IgD-negative memory B cell (primary cell): ENCODE measurements at regions not wholly inside any gene's neighbourhood (a gene's known extent, or its start where the extent isn't known, plus 50 kb on each side); places are given as distances from the start of the nearest gene placed in this dataset.

ENCODE experiments used
- H3K27ac Mint-ChIP-seq, 3 donors: one replicate each; pipeline ENCODE4 v1.8.0; 2020 to 2022; ENCODE audit warnings: mild to moderate bottlenecking in 3 of 3, mixed read lengths in 3 of 3, moderate library complexity in 1 of 3
- H3K27me3 Mint-ChIP-seq: one replicate; pipeline ENCODE4 v1.8.0; 2021; ENCODE audit warnings: mixed read lengths
- H3K36me3 Mint-ChIP-seq: one replicate; pipeline ENCODE4 v1.8.0; 2020; ENCODE audit warnings: mild to moderate bottlenecking, mixed read lengths
- H3K4me1 Mint-ChIP-seq, 3 donors: one replicate each; pipeline ENCODE4 v1.8.0; 2020 to 2022; ENCODE audit warnings: mixed read lengths in 3 of 3, mild to moderate bottlenecking in 1 of 3
- H3K4me3 Mint-ChIP-seq, 4 donors: one replicate each; pipeline ENCODE4 v1.8.0; 2020 to 2022; ENCODE audit warnings: mild to moderate bottlenecking in 4 of 4, mixed read lengths in 4 of 4, moderate library complexity in 3 of 4
- H3K9me3 Mint-ChIP-seq, 3 donors: one replicate each; pipeline ENCODE4 v1.8.0; 2020 to 2021; ENCODE audit warnings: mixed read lengths in 3 of 3, mild to moderate bottlenecking in 1 of 3

DNA sequence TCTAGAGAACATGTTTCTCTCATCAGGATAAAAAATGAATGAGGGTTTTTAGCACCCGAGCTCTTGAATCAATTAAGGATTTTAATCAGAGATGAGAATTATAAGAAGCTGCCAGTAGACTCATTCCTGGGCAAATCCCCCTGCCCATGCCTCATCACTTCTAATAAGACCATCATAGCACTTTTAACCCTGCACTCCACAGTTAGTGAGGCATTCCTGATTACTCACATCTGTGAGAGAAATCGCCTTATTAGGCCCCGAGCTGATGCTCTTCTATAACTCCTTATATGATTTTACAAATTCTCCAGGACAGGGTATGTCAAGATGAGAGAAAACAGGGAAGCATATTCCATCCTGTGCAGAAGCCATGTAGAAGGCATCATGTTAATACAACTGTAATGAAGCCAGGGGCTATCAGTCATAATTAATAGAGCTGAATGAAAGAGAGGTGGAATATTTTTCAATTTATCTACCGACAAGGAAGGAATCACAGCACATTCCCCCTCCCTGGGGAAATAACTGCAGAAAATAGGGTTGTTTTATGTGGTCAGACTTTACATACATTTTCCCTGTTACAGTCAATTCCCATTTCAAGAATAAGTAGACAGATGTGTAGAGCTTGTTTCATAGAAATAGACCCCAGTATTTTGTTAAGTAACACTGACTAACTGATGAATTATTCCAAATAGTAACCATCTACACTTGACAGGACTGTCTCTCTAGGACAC is 272.7 kb downstream of the HHIPL2 start:
- no peaks in the 10 kb centered on the region for H3K4me1 Mint-ChIP-seq
- peaks cover 0 to 2% (median 0%) of the 10 kb centered on the region in 3 donors for H3K9me3 Mint-ChIP-seq
- no peak overlapping the region for H3K4me3 Mint-ChIP-seq
- H3K27ac Mint-ChIP-seq: no peak overlapping the region
- peaks cover 5% of the 10 kb centered on the region for H3K36me3 Mint-ChIP-seq
- peaks cover 6% of the 10 kb centered on the region for H3K27me3 Mint-ChIP-seq

GRCh38 chr1:222266223-222267196 is 281.4 kb downstream of the HHIPL2 start:
- no peak overlapping the region for H3K4me3 Mint-ChIP-seq
- peaks cover 8% of the 10 kb centered on the region for H3K27me3 Mint-ChIP-seq
- H3K36me3 Mint-ChIP-seq: no peaks in the 10 kb centered on the region
- H3K4me1 Mint-ChIP-seq: peaks cover 0 to 5% (median 0%) of the 10 kb centered on the region in 3 donors
- H3K27ac Mint-ChIP-seq: no peak overlapping the region
- H3K9me3 Mint-ChIP-seq: no peaks in the 10 kb centered on the region

DNA sequence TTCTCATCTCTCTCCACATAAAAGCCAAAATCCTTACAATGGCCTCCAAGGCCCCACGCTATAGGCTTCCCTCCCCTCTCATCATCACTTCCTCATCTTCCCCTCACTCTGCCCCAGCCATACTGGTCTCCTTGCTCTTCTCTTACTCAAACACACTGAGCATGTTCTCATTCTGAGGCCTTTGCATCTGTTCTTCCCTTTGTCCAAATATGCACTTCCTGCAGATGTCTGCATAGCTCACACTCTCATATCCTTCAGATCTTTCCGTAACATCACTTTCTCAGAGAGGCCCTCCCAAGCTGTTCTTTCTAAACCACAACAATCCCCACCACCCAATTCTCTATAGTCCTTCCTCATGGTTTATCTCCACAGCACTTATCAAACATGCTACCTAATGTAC is 284.1 kb downstream of the HHIPL2 start:
- no peaks in the 10 kb centered on the region for H3K36me3 Mint-ChIP-seq
- no peak overlapping the region for H3K4me3 Mint-ChIP-seq
- no peaks in the 10 kb centered on the region for H3K9me3 Mint-ChIP-seq
- no peak overlapping the region for H3K27ac Mint-ChIP-seq
- H3K27me3 Mint-ChIP-seq: peaks cover 8% of the 10 kb centered on the region
- peaks cover 0 to 5% (median 0%) of the 10 kb centered on the region in 3 donors for H3K4me1 Mint-ChIP-seq

DNA sequence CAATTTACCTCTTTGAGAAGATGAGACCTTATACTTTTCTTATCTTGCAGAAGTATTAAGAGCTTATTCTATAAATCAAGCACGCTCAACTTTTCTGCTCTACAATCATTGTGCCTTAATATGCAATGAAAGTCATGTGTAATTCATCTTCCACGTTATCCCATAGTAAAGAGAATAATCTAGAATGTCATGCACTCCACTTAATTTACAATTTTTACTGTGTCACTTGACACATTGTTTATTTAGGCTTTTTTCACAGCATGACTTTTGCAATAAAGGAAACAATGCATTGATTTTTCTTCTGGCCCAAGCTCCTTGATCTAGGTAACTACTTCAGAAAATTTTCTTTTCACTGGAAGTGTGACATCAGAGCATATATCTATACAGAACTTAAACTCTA is 290.9 kb downstream of the HHIPL2 start:
- Mint-ChIP-seq H3K36me3 (no peaks in the 10 kb centered on the region), H3K4me3 (no peak overlapping the region), H3K4me1 (peaks cover 0 to 3% (median 0%) of the 10 kb centered on the region in 3 donors), H3K27ac (no peak overlapping the region), H3K9me3 (peaks cover 0 to 2% (median 1%) of the 10 kb centered on the region in 3 donors), H3K27me3 (peaks cover 4% of the 10 kb centered on the region)

DNA sequence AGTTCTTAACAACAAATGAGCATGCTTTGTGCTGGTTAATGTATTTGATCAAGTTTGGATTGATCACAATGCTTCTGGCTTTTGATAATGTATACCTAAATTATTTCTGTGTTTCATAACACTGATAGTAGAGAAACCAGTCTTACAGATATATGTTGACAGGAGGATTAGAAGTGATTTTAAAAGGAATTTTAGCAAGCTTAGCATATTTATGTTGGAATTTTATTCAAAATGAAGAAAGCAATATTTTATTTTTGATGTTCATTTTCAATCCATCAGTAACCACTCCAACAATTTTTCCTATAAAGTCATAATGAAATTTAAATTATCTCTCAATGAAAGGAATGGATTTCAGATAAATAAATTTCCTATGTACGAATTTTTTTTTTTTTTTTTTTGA is 291.8 kb downstream of the HHIPL2 start:
- Mint-ChIP-seq H3K4me3 (no peak overlapping the region), H3K9me3 (peaks cover 0 to 2% (median 1%) of the 10 kb centered on the region in 3 donors), H3K4me1 (peaks cover 0 to 5% (median 0%) of the 10 kb centered on the region in 3 donors), H3K36me3 (no peaks in the 10 kb centered on the region), H3K27me3 (peaks cover 4% of the 10 kb centered on the region), H3K27ac (no peak overlapping the region)

- Mint-ChIP-seq H3K4me1 (peaks cover 0 to 6% (median 0%) of the 10 kb centered on the region in 3 donors), H3K27ac (no peak overlapping the region)
These were observed 295.1 kb downstream of the HHIPL2 start for GRCh38 chr1:222252788-222253187.

GRCh38 chr1:222251847-222252246 is 296.1 kb downstream of the HHIPL2 start:
- Mint-ChIP-seq H3K9me3 (peaks cover 0 to 2% (median 1%) of the 10 kb centered on the region in 3 donors), H3K27me3 (peaks cover 5% of the 10 kb centered on the region), H3K4me3 (no peak overlapping the region), H3K4me1 (peaks cover 0 to 9% (median 0%) of the 10 kb centered on the region in 3 donors), H3K27ac (no peak overlapping the region), H3K36me3 (no peaks in the 10 kb centered on the region)

More at GRCh38 chr1:222252788-222253187, 295.1 kb downstream of the HHIPL2 start:
- Mint-ChIP-seq H3K27me3 (peaks cover 7% of the 10 kb centered on the region), H3K9me3 (peaks cover 0 to 2% (median 1%) of the 10 kb centered on the region in 3 donors), H3K36me3 (no peaks in the 10 kb centered on the region), H3K4me3 (no peak overlapping the region)

- Mint-ChIP-seq H3K4me3 (no peak overlapping the region), H3K36me3 (no peaks in the 10 kb centered on the region), H3K27me3 (peaks cover 3% of the 10 kb centered on the region), H3K4me1 (peaks cover 0 to 9% (median 0%) of the 10 kb centered on the region in 3 donors), H3K27ac (no peak overlapping the region), H3K9me3 (peaks cover 0 to 2% (median 1%) of the 10 kb centered on the region in 3 donors)
These were observed 297.5 kb downstream of the HHIPL2 start for GRCh38 chr1:222250376-222250775.

- peaks cover 0 to 9% (median 0%) of the 10 kb centered on the region in 3 donors for H3K4me1 Mint-ChIP-seq
- H3K27ac Mint-ChIP-seq: peak overlapping the region in 1 of 3 donors; percentile 87
These were observed 300.0 kb downstream of the HHIPL2 start for GRCh38 chr1:222247811-222248310.

GRCh38 chr1:222247081-222247480 is 300.8 kb downstream of the HHIPL2 start:
- Mint-ChIP-seq H3K27ac (no peak overlapping the region), H3K4me1 (peaks cover 0 to 7% (median 0%) of the 10 kb centered on the region in 3 donors)

More at GRCh38 chr1:222247811-222248310, 300.0 kb downstream of the HHIPL2 start:
- no peaks in the 10 kb centered on the region for H3K36me3 Mint-ChIP-seq
- no peak overlapping the region for H3K4me3 Mint-ChIP-seq
- peaks cover 3% of the 10 kb centered on the region for H3K27me3 Mint-ChIP-seq
- no peaks in the 10 kb centered on the region for H3K9me3 Mint-ChIP-seq

DNA sequence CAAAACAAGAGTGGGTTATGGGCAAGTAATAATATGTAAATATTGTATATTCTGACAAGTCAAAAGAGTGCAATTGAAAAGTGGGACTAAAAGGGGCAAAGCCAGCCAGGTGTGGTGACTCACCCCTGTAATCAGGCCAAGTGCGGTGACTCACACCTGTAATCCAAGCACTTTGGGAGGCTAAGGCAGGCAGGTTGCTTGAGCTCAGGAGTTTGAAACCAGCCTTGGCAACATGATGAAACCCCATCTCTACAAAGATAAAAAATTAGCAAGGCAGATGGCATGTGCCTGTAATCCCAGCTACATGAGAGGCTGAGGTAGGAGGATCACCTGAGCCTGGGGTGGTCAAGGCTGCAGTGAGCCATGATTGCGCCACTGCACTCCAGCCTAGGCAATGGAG is 304.0 kb downstream of the HHIPL2 start:
- Mint-ChIP-seq H3K4me3 (no peak overlapping the region), H3K36me3 (peaks cover 1% of the 10 kb centered on the region), H3K9me3 (no peaks in the 10 kb centered on the region), H3K4me1 (peaks cover 0 to 4% (median 0%) of the 10 kb centered on the region in 3 donors), H3K27me3 (peaks cover 3% of the 10 kb centered on the region), H3K27ac (no peak overlapping the region)

More at GRCh38 chr1:222247081-222247480, 300.8 kb downstream of the HHIPL2 start:
- Mint-ChIP-seq H3K27me3 (peaks cover 3% of the 10 kb centered on the region), H3K9me3 (no peaks in the 10 kb centered on the region), H3K4me3 (no peak overlapping the region), H3K36me3 (no peaks in the 10 kb centered on the region)

DNA sequence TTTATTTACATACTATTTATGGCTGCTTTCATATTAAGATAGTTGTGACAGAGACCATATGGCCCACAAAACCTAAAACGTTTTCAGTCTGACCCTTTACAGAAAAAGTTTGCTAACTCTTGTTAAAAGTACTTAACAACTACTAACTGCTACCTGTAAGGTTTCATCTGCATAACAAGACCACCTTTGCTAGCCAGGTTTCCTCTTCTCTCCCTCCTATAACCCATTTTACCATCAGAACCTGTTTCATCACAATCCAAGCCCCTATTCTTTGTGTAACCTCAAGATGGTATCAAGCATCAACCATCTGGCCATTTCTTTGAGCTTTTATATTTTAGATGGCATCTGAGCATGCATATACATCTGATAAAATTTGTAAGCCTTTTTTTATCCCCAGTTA is 305.4 kb downstream of the HHIPL2 start:
- H3K4me1 Mint-ChIP-seq: peaks cover 0 to 2% (median 0%) of the 10 kb centered on the region in 3 donors
- no peak overlapping the region for H3K27ac Mint-ChIP-seq
- no peaks in the 10 kb centered on the region for H3K9me3 Mint-ChIP-seq
- H3K36me3 Mint-ChIP-seq: peaks cover 1% of the 10 kb centered on the region
- H3K27me3 Mint-ChIP-seq: no peaks in the 10 kb centered on the region
- no peak overlapping the region for H3K4me3 Mint-ChIP-seq

DNA sequence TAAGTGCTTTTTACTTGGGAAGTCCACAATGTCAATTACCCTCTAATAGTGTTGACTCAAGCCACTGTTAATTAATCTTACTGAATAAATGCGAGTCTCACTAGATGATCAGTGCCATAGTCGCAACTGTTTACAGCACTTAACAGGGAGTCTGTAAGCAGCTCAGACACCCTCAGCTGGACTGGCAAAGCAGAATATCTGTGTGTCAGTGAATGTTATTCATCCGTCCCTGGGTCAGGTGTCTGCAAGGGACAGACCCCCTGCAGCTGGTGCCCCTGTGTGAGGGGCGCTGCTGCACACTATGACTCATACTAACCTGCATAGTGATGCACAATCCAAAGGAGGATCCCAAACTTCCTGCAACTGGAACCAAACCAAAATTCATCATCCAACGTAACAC is 306.5 kb downstream of the HHIPL2 start:
- H3K4me3 Mint-ChIP-seq: no peak overlapping the region

GRCh38 chr1:222240536-222241181 is 307.2 kb downstream of the HHIPL2 start:
- Mint-ChIP-seq H3K36me3 (peaks cover 1% of the 10 kb centered on the region), H3K9me3 (no peaks in the 10 kb centered on the region), H3K4me1 (no peaks in the 10 kb centered on the region), H3K27ac (no peak overlapping the region), H3K4me3 (no peak overlapping the region), H3K27me3 (no peaks in the 10 kb centered on the region)

More for the DNA sequence above, 306.5 kb downstream of the HHIPL2 start:
- Mint-ChIP-seq H3K36me3 (peaks cover 1% of the 10 kb centered on the region), H3K9me3 (no peaks in the 10 kb centered on the region), H3K27me3 (no peaks in the 10 kb centered on the region), H3K27ac (no peak overlapping the region), H3K4me1 (no peaks in the 10 kb centered on the region)
